ENCODE measurements at regions not wholly inside any gene's neighbourhood (a gene's known extent, or its start where the extent isn't known, plus 50 kb on each side); places are given as distances from the start of the nearest gene placed in this dataset.

GRCh38 chr3:3366386-3366785 is 186.9 kb upstream of the CRBN start:
- H3K4me1 ChIP-seq: no peaks in the 10 kb centered on the region
- H3K4me3 ChIP-seq: no peak overlapping the region
- DNase-seq (ENCODE audit: extremely low spot score): no peak
- no peaks in the 10 kb centered on the region for H3K27me3 ChIP-seq
- intact Hi-C loops (cut with DNase I): no loop called here
- WGBS: 88% methylated on average over 5 of the region's 5 CpGs
- H3K27ac ChIP-seq (replicated peaks in 1 of 4): no peak overlapping the region
- no peaks in the 10 kb centered on the region for H3K9me3 ChIP-seq
- TF ChIP-seq CTCF (IDR thresholded peaks at IDR 0.05): no peak
- TF ChIP-seq POLR2AphosphoS5 (IDR thresholded peaks at IDR 0.05): no peak
- TF ChIP-seq POLR2A (IDR thresholded peaks at IDR 0.05; ENCODE audit: low read depth): no peak
- TF ChIP-seq EP300 (IDR thresholded peaks at IDR 0.05): no peak
- no peaks in the 10 kb centered on the region for H3K36me3 ChIP-seq

DNA sequence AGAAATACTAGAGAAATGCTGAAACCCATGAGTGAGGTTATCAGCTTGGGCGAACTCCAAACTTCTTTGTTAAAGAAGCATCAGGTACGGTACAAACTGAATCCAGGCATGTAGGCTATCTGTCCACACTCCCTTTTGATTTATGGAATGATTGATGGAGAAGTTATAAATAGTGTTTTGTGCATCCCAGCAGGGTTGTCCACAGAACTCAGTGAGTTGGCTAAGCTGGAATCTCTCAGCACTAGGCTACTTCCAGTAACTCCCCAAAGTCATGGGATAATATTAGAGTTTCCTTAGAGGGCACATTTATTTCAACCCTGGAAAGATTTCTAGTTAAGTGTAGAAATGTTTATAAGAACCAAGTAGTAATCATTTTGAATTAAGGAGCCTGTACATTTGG is 186.2 kb upstream of the CRBN start:
- WGBS: 92% methylated on average over 2 of the region's 2 CpGs
- TF ChIP-seq EP300 (IDR thresholded peaks at IDR 0.05) (no peak), POLR2AphosphoS5 (IDR thresholded peaks at IDR 0.05) (no peak), CTCF (IDR thresholded peaks at IDR 0.05) (no peak), POLR2A (IDR thresholded peaks at IDR 0.05; ENCODE audit: low read depth) (no peak)
- Histone ChIP-seq H3K27ac (replicated peaks in 1 of 4) (no peak overlapping the region), H3K27me3 (no peaks in the 10 kb centered on the region), H3K4me3 (no peak overlapping the region), H3K4me1 (no peaks in the 10 kb centered on the region), H3K36me3 (no peaks in the 10 kb centered on the region), H3K9me3 (no peaks in the 10 kb centered on the region)
- intact Hi-C loops (cut with DNase I): no loop called here
- DNase-seq (ENCODE audit: extremely low spot score): no peak

- intact Hi-C loops (cut with DNase I): no loop called here
- no peak for DNase-seq (ENCODE audit: extremely low spot score)
Measured at GRCh38 chr3:3356846-3357245, 177.4 kb upstream of the CRBN start.

DNA sequence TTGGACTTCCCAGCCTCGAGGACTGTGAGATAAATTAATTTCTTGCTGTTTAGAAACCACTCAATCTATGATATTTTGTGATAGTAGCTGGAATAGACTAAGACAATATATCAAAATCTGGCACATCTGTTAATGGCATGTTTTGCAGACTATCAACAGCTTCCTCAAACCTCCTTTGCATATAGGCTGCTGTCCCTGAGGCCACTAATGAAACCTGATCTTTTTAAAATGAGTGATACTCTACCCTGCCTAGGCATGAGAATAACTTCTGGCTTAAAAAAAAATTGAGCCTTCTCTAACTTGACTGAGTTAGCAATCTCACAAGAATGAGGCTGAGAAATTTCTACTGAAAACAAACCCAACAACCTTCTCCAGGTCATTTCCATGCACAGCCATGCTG is 176.0 kb upstream of the CRBN start:
- DNase-seq (ENCODE audit: extremely low spot score): no peak
- Histone ChIP-seq H3K4me1 (peaks cover 0 to 10% (median 6%) of the 10 kb centered on the region in 4 donors), H3K27ac (replicated peaks in 1 of 4) (no peak overlapping the region), H3K4me3 (no peak overlapping the region), H3K9me3 (no peaks in the 10 kb centered on the region), H3K36me3 (no peaks in the 10 kb centered on the region), H3K27me3 (no peaks in the 10 kb centered on the region)
- WGBS: 69% methylated on average over 1 of the region's 1 CpG
- no peak for TF ChIP-seq EP300 (IDR thresholded peaks at IDR 0.05)
- intact Hi-C loops (cut with DNase I): no loop called here

More at GRCh38 chr3:3356846-3357245, 177.4 kb upstream of the CRBN start:
- Histone ChIP-seq H3K36me3 (no peaks in the 10 kb centered on the region), H3K9me3 (no peaks in the 10 kb centered on the region), H3K4me1 (peaks cover 0 to 10% (median 6%) of the 10 kb centered on the region in 4 donors), H3K27ac (replicated peaks in 1 of 4) (no peak overlapping the region), H3K27me3 (no peaks in the 10 kb centered on the region), H3K4me3 (no peak overlapping the region)
- no peak for TF ChIP-seq EP300 (IDR thresholded peaks at IDR 0.05)
- no peak for TF ChIP-seq POLR2A (IDR thresholded peaks at IDR 0.05; ENCODE audit: low read depth)
- TF ChIP-seq CTCF (IDR thresholded peaks at IDR 0.05): no peak
- no peak for TF ChIP-seq POLR2AphosphoS5 (IDR thresholded peaks at IDR 0.05)

- TF ChIP-seq POLR2AphosphoS5 (IDR thresholded peaks at IDR 0.05) (no peak), CTCF (IDR thresholded peaks at IDR 0.05) (no peak), EP300 (IDR thresholded peaks at IDR 0.05) (no peak), POLR2A (IDR thresholded peaks at IDR 0.05; ENCODE audit: low read depth) (no peak)
- intact Hi-C loops (cut with DNase I): no loop called here
- H3K4me1 ChIP-seq: peaks cover 0 to 10% (median 6%) of the 10 kb centered on the region in 4 donors
Measured at GRCh38 chr3:3353153-3353552, 173.7 kb upstream of the CRBN start.

More at GRCh38 chr3:3353153-3353552, 173.7 kb upstream of the CRBN start:
- Histone ChIP-seq H3K36me3 (no peaks in the 10 kb centered on the region), H3K27me3 (no peaks in the 10 kb centered on the region), H3K4me3 (no peak overlapping the region), H3K27ac (replicated peaks in 1 of 4) (no peak overlapping the region), H3K9me3 (no peaks in the 10 kb centered on the region)
- 67% methylated on average over 1 of the region's 1 CpG for whole genome bisulfite sequencing
- DNase-seq (ENCODE audit: extremely low spot score): no peak
